A549 (cell line): ENCODE measurements at regions not wholly inside any gene's neighbourhood (a gene's known extent, or its start where the extent isn't known, plus 50 kb on each side); places are given as distances from the start of the nearest gene placed in this dataset.

Experiments
- BHLHE40 ChIP-seq: IDR thresholded peaks from 2 replicates; pipeline ENCODE4 v1.6.1; 2012; ENCODE audit warnings: low read depth, low read length, inconsistent platforms
- CHD4 ChIP-seq: fragments of 200-600 bp; sonication (generic); IDR thresholded peaks from 2 replicates; pipeline ENCODE4 v1.6.1; 2016; ENCODE audit warnings: antibody characterized with exemption, mild to moderate bottlenecking, borderline replicate concordance
- FOSL2 ChIP-seq, 2 experiments: fragments of 450-650 bp in 1 of 2; fragments of >200 bp in 1 of 2; sonication (Bioruptor Twin) in 1 of 2; formaldehyde crosslinking; IDR thresholded peaks; 2 replicates each; pipeline versions ENCODE4 v1.5.0 to v1.6.1; 2016 to 2020; ENCODE audit warnings: mild to moderate bottlenecking in 1 of 2, moderate library complexity in 1 of 2
- NR3C1 ChIP-seq: fragments of >200 bp; sonication (Bioruptor Twin); formaldehyde crosslinking; IDR thresholded peaks from 3 replicates; pipeline ENCODE4 v1.6.1; 2017
- PHF8 ChIP-seq: fragments of 200-600 bp; sonication (generic); IDR thresholded peaks from 2 replicates; pipeline ENCODE4 v1.6.1; 2016; ENCODE audit warnings: low read depth, mild to moderate bottlenecking, antibody characterized with exemption, moderate library complexity, borderline replicate concordance
- TF ChIP-seq, protein P1 (sequence below): fragments of >200 bp; sonication (Bioruptor Twin); formaldehyde crosslinking; IDR thresholded peaks from 3 replicates; pipeline ENCODE4 v1.5.1; 2016
- TF ChIP-seq, protein P2 (sequence below): fragments of >200 bp; sonication (Bioruptor Twin); formaldehyde crosslinking; IDR thresholded peaks from 3 replicates; pipeline ENCODE4 v1.6.1; 2016
- TF ChIP-seq, protein P3 (sequence below): IDR thresholded peaks from 2 replicates; pipeline ENCODE4 v1.6.1; 2012
- TF ChIP-seq, protein P4 (sequence below): fragments of 200-600 bp; sonication (generic); IDR thresholded peaks from 2 replicates; pipeline ENCODE4 v1.6.1; 2016; ENCODE audit warnings: antibody characterized with exemption, mild to moderate bottlenecking, moderate library complexity
- TF ChIP-seq, protein P5 (sequence below): fragments of 450-650 bp; IDR thresholded peaks from 2 replicates; pipeline ENCODE4 v1.6.1; 2014; ENCODE audit warnings: antibody characterized with exemption

DNA sequence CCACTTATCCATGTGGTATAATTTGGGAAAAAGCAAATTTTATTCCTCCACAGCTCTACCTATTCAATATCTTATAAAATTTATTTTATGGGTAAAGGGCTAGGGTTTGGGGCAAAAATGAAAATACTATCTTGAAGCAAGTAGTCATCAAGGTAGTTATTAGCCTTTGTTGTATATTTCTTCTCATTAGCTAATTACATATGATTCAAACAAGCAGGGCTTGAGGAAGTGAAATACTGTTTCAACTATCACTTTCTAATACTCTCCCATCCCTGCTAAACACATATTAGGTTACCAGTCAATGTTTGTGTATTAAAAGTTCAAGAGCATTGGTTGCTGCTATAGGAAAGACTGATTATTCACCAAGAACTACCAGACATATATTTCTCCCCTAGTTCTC, 517.3 kb downstream of the METTL15 start:
- TF ChIP-seq NR3C1 (no peak), FOSL2 (IDR thresholded peaks at IDR 0.05) (no peak), FOSL2 (CRISPR knock-in tag; IDR thresholded peaks at IDR 0.05) (no peak), PHF8 (no peak), BHLHE40 (no peak), CHD4 (no peak)
- TF ChIP-seq, protein P1, sequence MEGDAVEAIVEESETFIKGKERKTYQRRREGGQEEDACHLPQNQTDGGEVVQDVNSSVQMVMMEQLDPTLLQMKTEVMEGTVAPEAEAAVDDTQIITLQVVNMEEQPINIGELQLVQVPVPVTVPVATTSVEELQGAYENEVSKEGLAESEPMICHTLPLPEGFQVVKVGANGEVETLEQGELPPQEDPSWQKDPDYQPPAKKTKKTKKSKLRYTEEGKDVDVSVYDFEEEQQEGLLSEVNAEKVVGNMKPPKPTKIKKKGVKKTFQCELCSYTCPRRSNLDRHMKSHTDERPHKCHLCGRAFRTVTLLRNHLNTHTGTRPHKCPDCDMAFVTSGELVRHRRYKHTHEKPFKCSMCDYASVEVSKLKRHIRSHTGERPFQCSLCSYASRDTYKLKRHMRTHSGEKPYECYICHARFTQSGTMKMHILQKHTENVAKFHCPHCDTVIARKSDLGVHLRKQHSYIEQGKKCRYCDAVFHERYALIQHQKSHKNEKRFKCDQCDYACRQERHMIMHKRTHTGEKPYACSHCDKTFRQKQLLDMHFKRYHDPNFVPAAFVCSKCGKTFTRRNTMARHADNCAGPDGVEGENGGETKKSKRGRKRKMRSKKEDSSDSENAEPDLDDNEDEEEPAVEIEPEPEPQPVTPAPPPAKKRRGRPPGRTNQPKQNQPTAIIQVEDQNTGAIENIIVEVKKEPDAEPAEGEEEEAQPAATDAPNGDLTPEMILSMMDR, result no peak
- TF ChIP-seq, protein P2, sequence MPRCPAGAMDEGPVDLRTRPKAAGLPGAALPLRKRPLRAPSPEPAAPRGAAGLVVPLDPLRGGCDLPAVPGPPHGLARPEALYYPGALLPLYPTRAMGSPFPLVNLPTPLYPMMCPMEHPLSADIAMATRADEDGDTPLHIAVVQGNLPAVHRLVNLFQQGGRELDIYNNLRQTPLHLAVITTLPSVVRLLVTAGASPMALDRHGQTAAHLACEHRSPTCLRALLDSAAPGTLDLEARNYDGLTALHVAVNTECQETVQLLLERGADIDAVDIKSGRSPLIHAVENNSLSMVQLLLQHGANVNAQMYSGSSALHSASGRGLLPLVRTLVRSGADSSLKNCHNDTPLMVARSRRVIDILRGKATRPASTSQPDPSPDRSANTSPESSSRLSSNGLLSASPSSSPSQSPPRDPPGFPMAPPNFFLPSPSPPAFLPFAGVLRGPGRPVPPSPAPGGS, result no peak
- TF ChIP-seq, protein P3, sequence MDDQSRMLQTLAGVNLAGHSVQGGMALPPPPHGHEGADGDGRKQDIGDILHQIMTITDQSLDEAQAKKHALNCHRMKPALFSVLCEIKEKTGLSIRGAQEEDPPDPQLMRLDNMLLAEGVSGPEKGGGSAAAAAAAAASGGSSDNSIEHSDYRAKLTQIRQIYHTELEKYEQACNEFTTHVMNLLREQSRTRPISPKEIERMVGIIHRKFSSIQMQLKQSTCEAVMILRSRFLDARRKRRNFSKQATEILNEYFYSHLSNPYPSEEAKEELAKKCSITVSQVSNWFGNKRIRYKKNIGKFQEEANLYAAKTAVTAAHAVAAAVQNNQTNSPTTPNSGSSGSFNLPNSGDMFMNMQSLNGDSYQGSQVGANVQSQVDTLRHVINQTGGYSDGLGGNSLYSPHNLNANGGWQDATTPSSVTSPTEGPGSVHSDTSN, result no peak
- TF ChIP-seq, protein P4, sequence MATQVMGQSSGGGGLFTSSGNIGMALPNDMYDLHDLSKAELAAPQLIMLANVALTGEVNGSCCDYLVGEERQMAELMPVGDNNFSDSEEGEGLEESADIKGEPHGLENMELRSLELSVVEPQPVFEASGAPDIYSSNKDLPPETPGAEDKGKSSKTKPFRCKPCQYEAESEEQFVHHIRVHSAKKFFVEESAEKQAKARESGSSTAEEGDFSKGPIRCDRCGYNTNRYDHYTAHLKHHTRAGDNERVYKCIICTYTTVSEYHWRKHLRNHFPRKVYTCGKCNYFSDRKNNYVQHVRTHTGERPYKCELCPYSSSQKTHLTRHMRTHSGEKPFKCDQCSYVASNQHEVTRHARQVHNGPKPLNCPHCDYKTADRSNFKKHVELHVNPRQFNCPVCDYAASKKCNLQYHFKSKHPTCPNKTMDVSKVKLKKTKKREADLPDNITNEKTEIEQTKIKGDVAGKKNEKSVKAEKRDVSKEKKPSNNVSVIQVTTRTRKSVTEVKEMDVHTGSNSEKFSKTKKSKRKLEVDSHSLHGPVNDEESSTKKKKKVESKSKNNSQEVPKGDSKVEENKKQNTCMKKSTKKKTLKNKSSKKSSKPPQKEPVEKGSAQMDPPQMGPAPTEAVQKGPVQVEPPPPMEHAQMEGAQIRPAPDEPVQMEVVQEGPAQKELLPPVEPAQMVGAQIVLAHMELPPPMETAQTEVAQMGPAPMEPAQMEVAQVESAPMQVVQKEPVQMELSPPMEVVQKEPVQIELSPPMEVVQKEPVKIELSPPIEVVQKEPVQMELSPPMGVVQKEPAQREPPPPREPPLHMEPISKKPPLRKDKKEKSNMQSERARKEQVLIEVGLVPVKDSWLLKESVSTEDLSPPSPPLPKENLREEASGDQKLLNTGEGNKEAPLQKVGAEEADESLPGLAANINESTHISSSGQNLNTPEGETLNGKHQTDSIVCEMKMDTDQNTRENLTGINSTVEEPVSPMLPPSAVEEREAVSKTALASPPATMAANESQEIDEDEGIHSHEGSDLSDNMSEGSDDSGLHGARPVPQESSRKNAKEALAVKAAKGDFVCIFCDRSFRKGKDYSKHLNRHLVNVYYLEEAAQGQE, result no peak
- TF ChIP-seq, protein P5, sequence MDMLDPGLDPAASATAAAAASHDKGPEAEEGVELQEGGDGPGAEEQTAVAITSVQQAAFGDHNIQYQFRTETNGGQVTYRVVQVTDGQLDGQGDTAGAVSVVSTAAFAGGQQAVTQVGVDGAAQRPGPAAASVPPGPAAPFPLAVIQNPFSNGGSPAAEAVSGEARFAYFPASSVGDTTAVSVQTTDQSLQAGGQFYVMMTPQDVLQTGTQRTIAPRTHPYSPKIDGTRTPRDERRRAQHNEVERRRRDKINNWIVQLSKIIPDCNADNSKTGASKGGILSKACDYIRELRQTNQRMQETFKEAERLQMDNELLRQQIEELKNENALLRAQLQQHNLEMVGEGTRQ, result no peak
